ENCODE measurements at regions not wholly inside any gene's neighbourhood (a gene's known extent, or its start where the extent isn't known, plus 50 kb on each side); places are given as distances from the start of the nearest gene placed in this dataset.

- DNase-seq (no peak), ATAC-seq (no peak)
- no peak overlapping the region for H3K4me2 ChIP-seq (ENCODE audit: low read length)
- POLR2A ChIA-PET (ENCODE audit: unreplicated experiment): no interaction called here
- CTCF ChIA-PET: no interaction called here
- no peaks in the 10 kb centered on the region for H3K27me3 ChIP-seq (ENCODE audit: low read length)
- no peak overlapping the region for H3K4me3 ChIP-seq (ENCODE audit: low read length)
- no peaks in the 10 kb centered on the region for H3K79me2 ChIP-seq (ENCODE audit: low read length)
- no peak overlapping the region for H3K9ac ChIP-seq (ENCODE audit: low read length)
- intact Hi-C loops (cut with micrococcal nuclease): no loop called here
- no peaks in the 10 kb centered on the region for H3K9me3 ChIP-seq (ENCODE audit: low read length)
- H4K20me1 ChIP-seq (ENCODE audit: low read length): no peaks in the 10 kb centered on the region
- TF ChIP-seq EZH2 (IDR thresholded peaks at IDR 0.05; ENCODE audit: low read length, unreplicated experiment) (no peak), CTCF (conservative IDR thresholded peaks at IDR 0.05; ENCODE audit: low read depth, low read length) (no peak), EZH2phosphoT487 (IDR thresholded peaks at IDR 0.05; ENCODE audit: borderline replicate concordance, low read length) (no peak)
- no peaks in the 10 kb centered on the region for H3F3A ChIP-seq (ENCODE audit: low read length, unreplicated experiment)
- H3K36me3 ChIP-seq (ENCODE audit: low read depth, low read length): no peaks in the 10 kb centered on the region
- H3K27ac ChIP-seq (ENCODE audit: low read length): no peak overlapping the region
- H2AFZ ChIP-seq (ENCODE audit: low read length): no peak overlapping the region
- no peaks in the 10 kb centered on the region for H3K9me2 ChIP-seq (replicated peaks; ENCODE audit: low read length)
- no TSS peak for BruUV-seq (replicated peaks)
- peaks cover 14% of the 10 kb centered on the region; the same call in 1 of the 2 replicates for H3K4me1 ChIP-seq (ENCODE audit: insufficient read depth, low read length)
Measured at GRCh38 chr11:80726236-80726635, 1285.4 kb upstream of the TENM4 start.

- H4K20me1 ChIP-seq (ENCODE audit: low read length): no peaks in the 10 kb centered on the region
- H3K4me3 ChIP-seq (ENCODE audit: low read length): no peak overlapping the region
- intact Hi-C loops (cut with micrococcal nuclease): no loop called here
- ChIA-PET POLR2A (ENCODE audit: unreplicated experiment) (no interaction called here), CTCF (no interaction called here)
- no peaks in the 10 kb centered on the region for H3F3A ChIP-seq (ENCODE audit: low read length, unreplicated experiment)
- TF ChIP-seq EZH2phosphoT487 (IDR thresholded peaks at IDR 0.05; ENCODE audit: borderline replicate concordance, low read length) (no peak), EZH2 (IDR thresholded peaks at IDR 0.05; ENCODE audit: low read length, unreplicated experiment) (no peak), CTCF (conservative IDR thresholded peaks at IDR 0.05; ENCODE audit: low read depth, low read length) (no peak)
- H3K79me2 ChIP-seq (ENCODE audit: low read length): no peaks in the 10 kb centered on the region
- no peaks in the 10 kb centered on the region for H3K9me3 ChIP-seq (ENCODE audit: low read length)
- no peaks in the 10 kb centered on the region for H3K27me3 ChIP-seq (ENCODE audit: low read length)
- no peaks in the 10 kb centered on the region for H3K9me2 ChIP-seq (replicated peaks; ENCODE audit: low read length)
- H2AFZ ChIP-seq (ENCODE audit: low read length): no peak overlapping the region
- no peak overlapping the region for H3K9ac ChIP-seq (ENCODE audit: low read length)
- BruUV-seq (replicated peaks): no TSS peak
- no peak for ATAC-seq
- peaks cover 14% of the 10 kb centered on the region; the same call in 1 of the 2 replicates for H3K4me1 ChIP-seq (ENCODE audit: insufficient read depth, low read length)
- no peak overlapping the region for H3K4me2 ChIP-seq (ENCODE audit: low read length)
- no peak overlapping the region for H3K27ac ChIP-seq (ENCODE audit: low read length)
- no peaks in the 10 kb centered on the region for H3K36me3 ChIP-seq (ENCODE audit: low read depth, low read length)
- DNase-seq: no peak
Measured at GRCh38 chr11:80724366-80724765, 1283.5 kb upstream of the TENM4 start.

GRCh38 chr11:80722629-80723028 lies 1281.8 kb upstream of the TENM4 start:
- POLR2A ChIA-PET (ENCODE audit: unreplicated experiment): no interaction called here
- no TSS peak for BruUV-seq (replicated peaks)
- no peak for ATAC-seq

More at GRCh38 chr11:80722629-80723028, 1281.8 kb upstream of the TENM4 start:
- Histone ChIP-seq H3K27ac (ENCODE audit: low read length) (no peak overlapping the region; the same call in 1 of the 2 replicates), H3K9ac (ENCODE audit: low read length) (no peak overlapping the region), H3K4me2 (ENCODE audit: low read length) (no peak overlapping the region), H3K36me3 (ENCODE audit: low read depth, low read length) (no peaks in the 10 kb centered on the region), H2AFZ (ENCODE audit: low read length) (no peak overlapping the region), H4K20me1 (ENCODE audit: low read length) (no peaks in the 10 kb centered on the region), H3F3A (ENCODE audit: low read length, unreplicated experiment) (no peaks in the 10 kb centered on the region), H3K9me2 (replicated peaks; ENCODE audit: low read length) (no peaks in the 10 kb centered on the region), H3K4me3 (ENCODE audit: low read length) (no peak overlapping the region), H3K27me3 (ENCODE audit: low read length) (no peaks in the 10 kb centered on the region), H3K79me2 (ENCODE audit: low read length) (no peaks in the 10 kb centered on the region), H3K9me3 (ENCODE audit: low read length) (no peaks in the 10 kb centered on the region), H3K4me1 (ENCODE audit: insufficient read depth, low read length) (peaks cover 27% of the 10 kb centered on the region)
- intact Hi-C loops (cut with micrococcal nuclease): no loop called here
- CTCF ChIA-PET: no interaction called here
- DNase-seq: peak; percentile 8
- TF ChIP-seq EZH2phosphoT487 (IDR thresholded peaks at IDR 0.05; ENCODE audit: borderline replicate concordance, low read length) (no peak), CTCF (conservative IDR thresholded peaks at IDR 0.05; ENCODE audit: low read depth, low read length) (no peak), EZH2 (IDR thresholded peaks at IDR 0.05; ENCODE audit: low read length, unreplicated experiment) (no peak)

All from PC-3 (cell line).